Activated naive CD4-positive, alpha-beta T cell treated with anti-CD3 and anti-CD28 coated beads, Interleukin-2, amount 50 U/mL, for 72 hours (primary cell): ENCODE measurements at regions not wholly inside any gene's neighbourhood (a gene's known extent, or its start where the extent isn't known, plus 50 kb on each side); places are given as distances from the start of the nearest gene placed in this dataset.
A peak's percentile ranks its signal among the peaks of the same experiment; 100 is the strongest.
"Not testable (repeated sequence)": the region's sequence is repeated elsewhere in the genome, so short reads cannot be mapped to it uniquely, and the experiment has no call there.

Experiments
- ATAC-seq, 2 donors: fragments of 150-1000 bp; cut with Tn5 transposase; 2 replicates each; pipeline ENCODE4 v1.10.0; 2021; ENCODE audit warnings: mild to moderate bottlenecking in 2 of 2, moderate library complexity in 2 of 2
- DNase-seq, 2 donors: peaks; one replicate each; pipeline ENCODE4 v3.0.0; 2021 to 2022; ENCODE audit warnings: low spot score in 2 of 2
- H3K27ac Mint-ChIP-seq, 2 donors: one replicate each; pipeline ENCODE4 v1.8.0; 2022; ENCODE audit warnings: mild to moderate bottlenecking in 2 of 2, mixed read lengths in 2 of 2
- H3K36me3 Mint-ChIP-seq, 2 donors: one replicate each; pipeline ENCODE4 v1.8.0; 2022; ENCODE audit warnings: mixed read lengths in 2 of 2
- H3K9me3 Mint-ChIP-seq, 2 donors: one replicate each; pipeline ENCODE4 v1.8.0; 2022; ENCODE audit warnings: mixed read lengths in 2 of 2

DNA sequence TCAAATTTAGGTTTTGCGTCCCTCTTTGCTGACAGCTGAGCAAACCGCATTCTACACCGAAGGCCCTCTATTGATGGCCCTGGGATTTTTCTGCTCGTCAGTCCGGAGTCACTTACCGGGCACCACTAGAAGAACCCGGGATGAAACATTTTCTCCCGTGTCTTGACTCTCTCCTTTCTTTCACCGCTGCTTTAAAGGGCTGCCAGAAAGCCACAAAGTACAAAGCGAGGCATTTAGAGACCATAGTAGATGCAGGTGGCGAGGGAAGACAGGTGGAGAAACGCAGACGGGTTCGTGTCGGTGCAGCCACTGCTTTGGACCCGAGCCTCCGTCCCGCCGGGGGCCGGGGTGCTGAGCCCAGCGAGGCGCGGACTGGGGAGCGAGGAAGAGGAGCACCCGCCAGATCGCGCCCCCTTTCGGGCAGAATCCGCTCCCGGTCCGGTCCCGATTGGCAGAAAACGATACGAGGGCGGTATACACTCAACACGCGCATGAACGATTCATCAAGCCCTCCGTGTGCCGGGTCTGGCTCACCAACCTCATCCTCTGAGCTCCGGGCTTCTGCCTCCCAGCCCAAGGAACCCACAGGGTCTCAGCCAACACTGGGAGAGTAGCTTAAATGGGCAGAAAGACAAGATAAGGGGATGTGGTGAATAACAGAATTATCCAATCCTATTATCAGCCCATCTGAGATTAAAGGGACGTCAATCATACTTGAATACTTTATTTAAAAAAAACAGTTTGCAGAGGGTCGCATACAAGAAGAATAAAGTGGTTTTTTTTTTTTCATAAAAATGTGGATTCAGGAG is 84.9 kb downstream of the TRIM27 start:
- peak; percentile 85 to 90 for DNase-seq
- Mint-ChIP-seq H3K9me3 (no peaks in the 10 kb centered on the region), H3K36me3 (peaks cover 0 to 4% of the 10 kb centered on the region in 2 donors), H3K27ac (peak overlapping the region; percentile 97 to 98)
- ATAC-seq: peak; percentile 84 to 86

DNA sequence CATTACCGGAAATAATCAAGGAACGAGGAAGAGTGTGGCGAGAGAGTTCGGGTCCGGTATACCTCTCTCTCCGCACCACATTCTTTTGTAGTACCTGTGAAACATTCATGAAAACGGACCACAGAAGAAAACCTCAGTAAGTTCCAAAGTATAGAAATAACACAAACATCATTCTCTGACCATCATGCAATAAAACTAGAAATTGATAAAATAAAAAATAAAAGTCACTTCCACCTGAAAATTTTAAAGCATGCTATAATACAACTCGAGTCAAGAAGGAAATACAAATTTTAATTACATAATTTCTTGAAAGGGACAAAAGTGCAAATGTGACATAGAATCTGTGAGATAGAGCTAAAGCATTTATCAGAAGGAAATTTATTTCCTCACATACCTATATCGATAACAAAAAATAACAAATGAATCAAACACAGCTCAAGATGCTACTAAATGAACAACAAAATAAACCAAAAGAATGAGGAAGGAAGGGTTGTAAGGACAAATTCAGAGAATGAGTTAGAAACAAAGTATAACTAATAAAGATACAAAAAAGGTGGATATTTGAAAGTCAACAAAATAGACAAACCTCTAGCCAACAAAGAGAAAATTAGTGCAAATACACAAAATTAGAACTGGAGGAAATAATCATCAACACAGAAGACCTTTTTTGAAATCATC is 84.2 kb downstream of the TRIM27 start:
- ATAC-seq (no peak), DNase-seq (no peak)
- Mint-ChIP-seq H3K9me3 (no peaks in the 10 kb centered on the region), H3K27ac (peak overlapping the region; percentile 58 to 97), H3K36me3 (peaks cover 0 to 4% of the 10 kb centered on the region in 2 donors)

DNA sequence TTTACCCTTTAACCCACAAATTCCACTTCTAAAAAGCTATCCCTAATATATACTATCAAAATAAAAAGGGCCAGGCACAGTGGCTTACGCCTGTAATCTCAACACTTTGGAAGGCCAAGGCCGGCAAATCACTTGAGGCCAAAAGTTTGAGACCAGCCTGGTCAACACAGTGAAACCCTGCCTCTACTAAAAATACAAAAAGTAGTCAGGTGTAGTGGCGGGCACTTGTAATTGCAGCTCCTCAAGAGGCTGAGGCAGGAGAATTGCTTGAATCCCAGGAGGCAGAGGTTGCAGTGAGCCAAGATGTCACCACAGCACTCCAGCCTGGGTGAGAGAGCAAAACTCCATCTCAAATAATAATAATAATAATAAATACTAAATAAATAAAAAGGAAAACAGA is 82.5 kb downstream of the TRIM27 start:
- Mint-ChIP-seq H3K36me3 (peaks cover 0 to 4% of the 10 kb centered on the region in 2 donors), H3K9me3 (no peaks in the 10 kb centered on the region), H3K27ac (no peak overlapping the region)
- DNase-seq: no peak
- ATAC-seq: no peak

DNA sequence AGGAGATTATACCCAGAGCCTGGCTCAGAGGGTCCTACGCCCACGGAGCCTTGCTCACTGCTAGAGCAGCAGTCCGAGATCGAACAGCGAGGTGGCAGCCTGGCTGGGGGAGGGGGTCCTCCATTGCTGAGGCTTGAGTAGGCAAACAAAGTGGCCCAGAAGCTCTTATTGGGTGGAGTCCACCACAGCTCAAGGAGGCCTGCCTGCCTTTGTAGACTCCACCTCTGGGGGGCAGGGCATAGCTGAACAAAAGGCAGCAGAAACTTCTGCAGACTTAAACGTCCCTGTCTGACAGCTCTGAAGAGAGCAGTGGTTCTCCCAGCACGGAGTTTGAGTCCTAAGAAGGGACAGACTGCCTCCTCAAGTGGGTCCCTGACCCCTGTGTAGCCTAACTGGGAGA is 75.0 kb downstream of the TRIM27 start:
- not testable (repeated sequence) for DNase-seq, H3K9me3 Mint-ChIP-seq, ATAC-seq, H3K36me3 Mint-ChIP-seq, H3K27ac Mint-ChIP-seq
